Endothelial cell of umbilical vein (primary cell): ENCODE measurements at regions not wholly inside any gene's neighbourhood (a gene's known extent, or its start where the extent isn't known, plus 50 kb on each side); places are given as distances from the start of the nearest gene placed in this dataset.

Experiments used
- BruUV-seq: library from RNA; stranded (reverse); fragments of 400-500 nt; replicated peaks from 2 replicates; lab custom pipeline; 2021; lab: Mats Ljungman, UMichigan
- CTCF ChIA-PET: fragments of 300-600, 350-600 bp; sonication (Branson Sonifier 250); formaldehyde crosslinking; loops from one replicate; lab custom pipeline; 2021; ENCODE audit warnings: antibody characterized with exemption, inconsistent platforms; lab: Charles Lee
- POLR2A ChIA-PET: fragments of 300-600, 350-600 bp; sonication (Branson Sonifier 250); formaldehyde crosslinking; loops from one replicate; lab custom pipeline; 2021; ENCODE audit warnings: antibody characterized with exemption, inconsistent platforms; lab: Charles Lee
- DNase-seq: peaks from one replicate; pipeline ENCODE4 v3.0.0-alpha.2; 2011; ENCODE audit warnings: low read depth, low spot score
- FAIRE-seq: peaks from 2 replicates; lab custom pipeline; 2011; peaks lifted over from hg19 to GRCh38; lab: Jason Lieb, UNC
- H2AFZ ChIP-seq: 2 replicates; pipeline ENCODE4 v1.6.0; 2012; ENCODE audit warnings: low read depth, low read length, control low read depth, inconsistent platforms
- H3K27ac ChIP-seq: 2 replicates; pipeline ENCODE4 v1.5.1; 2011; ENCODE audit warnings: low read depth, mild to moderate bottlenecking, control low read depth, low read length, moderate library complexity; ENCODE audit not compliant: insufficient read depth
- H3K27me3 ChIP-seq, 2 experiments: 2 replicates each; pipeline versions ENCODE4 v1.6.0 to v1.6.1; 2011; ENCODE audit warnings: low read length in 2 of 2, mixed read lengths in 1 of 2; ENCODE audit not compliant: control insufficient read depth in 2 of 2, insufficient read depth in 2 of 2
- H3K36me3 ChIP-seq, 2 experiments: 2 replicates in 1 of 2; 3 replicates in 1 of 2; pipeline ENCODE4 v1.5.1; 2011; ENCODE audit warnings: low read length in 2 of 2, mild to moderate bottlenecking in 1 of 2, moderate library complexity in 1 of 2; ENCODE audit not compliant: control insufficient read depth in 2 of 2, insufficient read depth in 2 of 2; ENCODE audit errors: extremely low read depth in 1 of 2
- H3K4me1 ChIP-seq: 3 replicates; pipeline ENCODE4 v1.5.1; 2011; ENCODE audit warnings: mild to moderate bottlenecking, low read length; ENCODE audit not compliant: control insufficient read depth, insufficient read depth; ENCODE audit errors: extremely low read depth
- H3K4me2 ChIP-seq: 2 replicates; pipeline ENCODE4 v1.6.1; 2011; ENCODE audit warnings: low read length, control low read depth, mixed read lengths; ENCODE audit not compliant: insufficient read depth
- H3K4me3 ChIP-seq, 3 experiments: fragments of 200-600 bp in 1 of 3; sonication (generic), shearing (Covaris generic) in 1 of 3; replicated peaks in 1 of 3; 2 replicates each; pipeline ENCODE4 v1.5.1; 2011 to 2016; ENCODE audit warnings: control low read depth in 3 of 3, low read length in 3 of 3, mild to moderate bottlenecking in 2 of 3, inconsistent platforms in 1 of 3, low read depth in 1 of 3, moderate library complexity in 1 of 3; ENCODE audit not compliant: insufficient read depth in 1 of 3
- H3K79me2 ChIP-seq: 2 replicates; pipeline ENCODE4 v1.6.0; 2012; ENCODE audit warnings: low read length, inconsistent platforms; ENCODE audit not compliant: control insufficient read depth, insufficient read depth
- H3K9ac ChIP-seq: replicated peaks from 2 replicates; pipeline ENCODE3; 2011; ENCODE audit warnings: low read length, control low read depth; ENCODE audit not compliant: insufficient read depth; ENCODE audit errors: extremely low read depth
- H3K9me1 ChIP-seq: replicated peaks from 3 replicates; pipeline ENCODE4 v1.6.0; 2011; ENCODE audit warnings: mild to moderate bottlenecking, low read length; ENCODE audit not compliant: control insufficient read depth, insufficient read depth; ENCODE audit errors: extremely low read depth
- H3K9me3 ChIP-seq: replicated peaks from 2 replicates; pipeline ENCODE4 v1.5.1; 2012; ENCODE audit warnings: low read length, inconsistent platforms; ENCODE audit not compliant: control insufficient read depth, insufficient read depth
- H4K20me1 ChIP-seq: replicated peaks from 2 replicates; pipeline ENCODE3; 2011; ENCODE audit warnings: mild to moderate bottlenecking, low read length; ENCODE audit not compliant: control insufficient read depth, insufficient read depth; ENCODE audit errors: extremely low read depth
- CTCF ChIP-seq, 2 donors: IDR thresholded peaks; 1 replicate in 1 of 2; 2 replicates in 1 of 2; pipeline ENCODE4 v1.5.1; 2011; ENCODE audit warnings: low read length in 2 of 2, mild to moderate bottlenecking in 2 of 2, moderate library complexity in 2 of 2, control low read depth in 1 of 2, inconsistent platforms in 1 of 2, low read depth in 1 of 2; ENCODE audit not compliant: insufficient read depth in 1 of 2; ENCODE audit errors: extremely low read depth in 1 of 2
- EZH2 ChIP-seq: IDR thresholded peaks from 2 replicates; pipeline ENCODE4 v1.6.1; 2012; ENCODE audit warnings: borderline replicate concordance, low read depth, mild to moderate bottlenecking, moderate library complexity, low read length, inconsistent platforms; ENCODE audit not compliant: severe bottlenecking
- FOS ChIP-seq: IDR thresholded peaks from 2 replicates; pipeline ENCODE4 v1.6.1; 2011; ENCODE audit warnings: mild to moderate bottlenecking, low read length, moderate library complexity, borderline replicate concordance; ENCODE audit not compliant: insufficient read depth
- GATA2 ChIP-seq: IDR thresholded peaks from 2 replicates; pipeline ENCODE4 v1.7.0; 2011; ENCODE audit warnings: low read depth, mild to moderate bottlenecking, moderate library complexity, mixed read lengths, low read length; ENCODE audit not compliant: insufficient read length, insufficient read depth
- JUN ChIP-seq: IDR thresholded peaks from 2 replicates; pipeline ENCODE4 v1.6.1; 2011; ENCODE audit warnings: borderline replicate concordance, low read depth; ENCODE audit not compliant: insufficient read length, insufficient read depth
- MAX ChIP-seq: IDR thresholded peaks from 2 replicates; pipeline ENCODE4 v1.6.1; 2011; ENCODE audit not compliant: insufficient read depth, insufficient read length
- MYC ChIP-seq: IDR thresholded peaks from one replicate; pipeline ENCODE4 v1.6.1; 2011; ENCODE audit warnings: mild to moderate bottlenecking, low read depth, low read length
- POLR2A ChIP-seq: IDR thresholded peaks from 2 replicates; pipeline ENCODE4 v1.6.1; 2012; ENCODE audit warnings: low read depth, mild to moderate bottlenecking, control low read depth, low read length
- POLR2AphosphoS5 ChIP-seq: IDR thresholded peaks from 2 replicates; pipeline ENCODE4 v1.6.1; 2012; ENCODE audit warnings: low read depth, mild to moderate bottlenecking, control low read depth, low read length, moderate library complexity; ENCODE audit not compliant: insufficient read depth
- dilution Hi-C: fragments of 300-500 bp; cut with MboI; formaldehyde crosslinking; loops from one replicate; pipeline ENCODE4 v1.15.0; 2019; ENCODE audit warnings: low sequenced_read_pairs; ENCODE audit not compliant: extremely low pct_ligation_motif_present
- intact Hi-C: fragments of 100-400 bp; cut with micrococcal nuclease; formaldehyde crosslinking; loops from one replicate; pipeline ENCODE4 v1.10.0; 2022

- BruUV-seq = no TSS peak
- Histone ChIP-seq H3K9me3 (no peaks in the 10 kb centered on the region), H3K9me1 (no peaks in the 10 kb centered on the region), H3K4me1 (no peaks in the 10 kb centered on the region), H3K4me2 (no peak overlapping the region), H4K20me1 (no peaks in the 10 kb centered on the region), H3K79me2 (no peaks in the 10 kb centered on the region), H3K27ac (no peak overlapping the region), H3K4me3 (no peak overlapping the region), H3K9ac (no peak overlapping the region), H3K27me3 (peaks cover 0 to 2% of the 10 kb centered on the region in 2 experiments), H3K36me3 (no peaks in the 10 kb centered on the region), H2AFZ (no peak overlapping the region)
- intact Hi-C loops = no loop called here
- dilution Hi-C loops = no loop called here
- TF ChIP-seq POLR2AphosphoS5 (no peak), CTCF (IDR thresholded peaks at IDR 0.05; ENCODE audit: extremely low read depth in 1 of 2, insufficient read depth in 1 of 2, low read depth in 1 of 2, low read length in 2 of 2) (no peak), GATA2 (no peak), POLR2A (no peak), JUN (no peak), FOS (peak; percentile 29), EZH2 (no peak)
- ChIA-PET POLR2A (no interaction called here), CTCF (interaction anchor here (2.0 kb wide), 1 partner anchor 16 kb away, joined by 5 read pairs; no protein-coding TSS in a partner anchor)
- no peak for DNase-seq
- FAIRE-seq = peak; percentile 12
Observed at GRCh38 chr2:209314653-209315052, 109.2 kb upstream of the MAP2 start.

- no peaks in the 10 kb centered on the region for H3K9me3 ChIP-seq
- no peak overlapping the region for H3K4me3 ChIP-seq
- no peaks in the 10 kb centered on the region for H3K9me1 ChIP-seq
- DNase-seq (no peak), FAIRE-seq (no peak)
- POLR2A ChIA-PET = no interaction called here
- peaks cover 0 to 2% of the 10 kb centered on the region in 2 experiments for H3K27me3 ChIP-seq
- H3K9ac ChIP-seq = no peak overlapping the region
- intact Hi-C loops (no loop called here), dilution Hi-C loops (no loop called here)
- CTCF ChIA-PET = no interaction called here
- no peak overlapping the region for H3K27ac ChIP-seq
- no peaks in the 10 kb centered on the region for H4K20me1 ChIP-seq
- H2AFZ ChIP-seq = no peak overlapping the region
- no peaks in the 10 kb centered on the region for H3K79me2 ChIP-seq
- no peak overlapping the region for H3K4me2 ChIP-seq
- no peaks in the 10 kb centered on the region for H3K4me1 ChIP-seq
- TF ChIP-seq POLR2AphosphoS5 (no peak), CTCF (IDR thresholded peaks at IDR 0.05; ENCODE audit: extremely low read depth in 1 of 2, insufficient read depth in 1 of 2, low read depth in 1 of 2, low read length in 2 of 2) (no peak), MYC (no peak), EZH2 (no peak), GATA2 (no peak), MAX (no peak), FOS (no peak)
- BruUV-seq = no TSS peak
- no peaks in the 10 kb centered on the region for H3K36me3 ChIP-seq
Observed at GRCh38 chr2:209316141-209316540, 107.7 kb upstream of the MAP2 start.
